NCI-H510A treated with DMSO at 0.1 percent for 48 hours (cell line): ENCODE measurements at regions not wholly inside any gene's neighbourhood (a gene's known extent, or its start where the extent isn't known, plus 50 kb on each side); places are given as distances from the start of the nearest gene placed in this dataset.
"Not testable (repeated sequence)": the region's sequence is repeated elsewhere in the genome, so short reads cannot be mapped to it uniquely, and the experiment has no call there.

Experiments
- DNase-seq: peaks from one replicate; lab custom pipeline; 2025; lab: John Stamatoyannopoulos, UW

- no peak for DNase-seq
Measured at GRCh38 chr3:19825193-19825592, 108.8 kb downstream of the EFHB start.

- DNase-seq = no peak
Measured at GRCh38 chr3:19822805-19823204, 111.2 kb downstream of the EFHB start.

- no peak for DNase-seq
Measured at GRCh38 chr3:19816631-19817030, 117.4 kb downstream of the EFHB start.

GRCh38 chr3:19815805-19816204 is 118.2 kb downstream of the EFHB start:
- DNase-seq = no peak

GRCh38 chr3:19813743-19814142 is 120.3 kb downstream of the EFHB start:
- not testable (repeated sequence) for DNase-seq

GRCh38 chr3:19811689-19812088 is 122.3 kb downstream of the EFHB start:
- no peak for DNase-seq

- no peak for DNase-seq
Measured at GRCh38 chr3:19808834-19809233, 125.2 kb downstream of the EFHB start.

GRCh38 chr3:19799887-19800286 is 134.1 kb downstream of the EFHB start:
- no peak for DNase-seq

- no peak for DNase-seq
Measured at GRCh38 chr3:19799115-19799514, 134.9 kb downstream of the EFHB start.

GRCh38 chr3:19798324-19798723 is 135.7 kb downstream of the EFHB start:
- DNase-seq = no peak

- DNase-seq = no peak
Measured at GRCh38 chr3:19792388-19792787, 141.6 kb downstream of the EFHB start.

- DNase-seq = no peak
Measured at GRCh38 chr3:19775765-19776164, 158.3 kb downstream of the EFHB start.

GRCh38 chr3:19769694-19770093 is 164.3 kb downstream of the EFHB start:
- DNase-seq = no peak

- DNase-seq = no peak
Measured at GRCh38 chr3:19765954-19766353, 168.1 kb downstream of the EFHB start.

GRCh38 chr3:19757773-19758172 is 176.2 kb downstream of the EFHB start:
- DNase-seq = no peak

- no peak for DNase-seq
Measured at GRCh38 chr3:19749448-19750017, 184.5 kb downstream of the EFHB start.

GRCh38 chr3:19748782-19749447 is 185.1 kb downstream of the EFHB start:
- no peak for DNase-seq

- DNase-seq = no peak
Measured at GRCh38 chr3:19744047-19744446, 190.0 kb downstream of the EFHB start.

GRCh38 chr3:19742935-19743334 is 191.1 kb downstream of the EFHB start:
- no peak for DNase-seq

- no peak for DNase-seq
Measured at GRCh38 chr3:19739504-19739903, 194.5 kb downstream of the EFHB start.

- DNase-seq = no peak
Measured at GRCh38 chr3:19738846-19739245, 195.2 kb downstream of the EFHB start.

GRCh38 chr3:19735111-19735510 is 198.9 kb downstream of the EFHB start:
- DNase-seq = no peak

GRCh38 chr3:19734453-19734852 is 199.6 kb downstream of the EFHB start:
- DNase-seq = no peak

- DNase-seq = no peak
Measured at GRCh38 chr3:19725000-19725399, 209.0 kb downstream of the EFHB start.
